ENCODE measurements at regions not wholly inside any gene's neighbourhood (a gene's known extent, or its start where the extent isn't known, plus 50 kb on each side); places are given as distances from the start of the nearest gene placed in this dataset.
"Not testable (repeated sequence)": the region's sequence is repeated elsewhere in the genome, so short reads cannot be mapped to it uniquely, and the experiment has no call there.

DNA sequence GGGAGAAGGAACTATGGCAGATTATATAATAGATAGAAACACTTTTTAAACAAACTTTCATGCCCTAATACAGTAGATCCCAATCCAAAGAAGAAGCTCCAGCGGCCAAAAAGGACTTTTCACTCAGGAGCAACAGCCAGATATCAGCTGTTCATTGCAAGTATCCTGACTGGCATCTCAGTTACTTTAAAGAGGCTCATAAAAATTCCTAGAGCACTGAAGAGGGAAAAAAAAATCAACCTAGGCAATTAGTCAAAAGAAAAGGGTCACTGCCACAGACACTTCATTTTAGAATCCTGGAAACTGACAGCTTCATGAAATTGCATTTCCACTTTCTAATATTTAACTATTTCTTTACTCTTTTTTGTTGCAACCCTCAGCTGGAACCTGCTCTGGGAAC lies 170.6 kb upstream of the SOX6 start:
- DNase-seq, result no peak

DNA sequence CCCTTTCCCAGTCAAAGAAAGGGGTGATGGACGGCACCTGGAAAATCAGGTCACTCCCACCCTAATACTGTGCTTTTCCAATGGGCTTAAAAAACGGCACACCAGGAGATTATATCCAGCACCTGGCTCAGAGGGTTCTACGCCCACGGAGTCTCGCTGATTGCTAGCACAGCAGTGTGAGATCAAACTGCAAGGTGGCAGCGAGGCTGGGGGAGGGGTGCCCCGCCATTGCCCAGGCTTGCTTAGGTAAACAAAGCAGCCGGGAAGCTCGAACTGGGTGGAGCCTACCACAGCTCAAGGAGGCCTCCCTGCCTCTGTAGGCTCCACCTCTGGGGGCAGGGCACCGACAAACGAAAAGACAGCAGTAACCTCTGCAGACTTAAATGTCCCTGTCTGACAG lies 164.4 kb upstream of the SOX6 start:
- not testable (repeated sequence) for DNase-seq

DNA sequence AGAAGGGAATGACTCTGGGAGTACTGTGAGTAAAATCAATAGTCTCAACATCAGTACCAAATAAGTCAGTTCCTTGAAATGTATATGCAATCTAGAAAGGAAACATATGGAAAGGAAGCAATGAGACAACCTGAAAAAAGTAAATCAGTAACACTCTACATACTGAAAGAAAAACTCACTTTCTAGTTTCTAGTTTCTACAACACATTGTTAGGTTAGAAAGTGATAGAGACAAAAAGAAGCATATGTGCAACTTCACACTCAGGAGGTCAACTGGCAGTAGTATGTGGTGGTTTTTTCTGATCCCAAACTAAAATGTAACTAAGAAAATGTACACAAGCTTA lies 156.5 kb upstream of the SOX6 start:
- DNase-seq, result no peak

DNA sequence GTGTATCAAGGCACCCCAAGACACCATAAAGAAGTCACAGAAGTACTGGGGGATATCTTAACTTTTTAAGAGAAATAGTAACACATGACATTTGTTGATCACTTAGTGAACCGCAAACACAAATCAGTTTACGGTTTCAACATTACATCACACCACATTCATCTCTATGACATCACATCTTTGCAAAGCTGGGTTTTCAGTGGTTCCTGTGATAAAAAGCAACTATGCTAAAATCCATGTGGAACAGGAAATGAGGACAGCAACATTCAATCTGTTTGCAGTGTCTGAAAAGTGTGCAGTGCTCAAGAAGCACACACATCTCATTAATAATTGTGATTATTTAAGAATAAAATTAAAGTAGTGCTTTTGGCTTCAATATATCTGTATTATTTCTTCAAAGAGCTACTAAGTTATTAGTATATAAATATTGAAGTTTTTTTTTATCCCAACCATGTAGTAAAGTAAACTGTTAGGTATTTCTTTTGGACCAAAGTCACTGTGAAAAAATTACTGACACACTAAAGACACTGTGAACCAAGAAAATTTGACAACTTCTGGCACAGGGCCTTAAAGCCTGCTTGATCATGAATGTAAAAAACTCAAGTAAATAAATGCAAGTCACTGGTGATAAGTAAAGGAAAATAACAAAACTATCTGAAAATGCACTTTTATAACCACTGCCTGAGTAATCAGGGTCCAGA lies 156.0 kb upstream of the SOX6 start:
- no peak for DNase-seq

DNA sequence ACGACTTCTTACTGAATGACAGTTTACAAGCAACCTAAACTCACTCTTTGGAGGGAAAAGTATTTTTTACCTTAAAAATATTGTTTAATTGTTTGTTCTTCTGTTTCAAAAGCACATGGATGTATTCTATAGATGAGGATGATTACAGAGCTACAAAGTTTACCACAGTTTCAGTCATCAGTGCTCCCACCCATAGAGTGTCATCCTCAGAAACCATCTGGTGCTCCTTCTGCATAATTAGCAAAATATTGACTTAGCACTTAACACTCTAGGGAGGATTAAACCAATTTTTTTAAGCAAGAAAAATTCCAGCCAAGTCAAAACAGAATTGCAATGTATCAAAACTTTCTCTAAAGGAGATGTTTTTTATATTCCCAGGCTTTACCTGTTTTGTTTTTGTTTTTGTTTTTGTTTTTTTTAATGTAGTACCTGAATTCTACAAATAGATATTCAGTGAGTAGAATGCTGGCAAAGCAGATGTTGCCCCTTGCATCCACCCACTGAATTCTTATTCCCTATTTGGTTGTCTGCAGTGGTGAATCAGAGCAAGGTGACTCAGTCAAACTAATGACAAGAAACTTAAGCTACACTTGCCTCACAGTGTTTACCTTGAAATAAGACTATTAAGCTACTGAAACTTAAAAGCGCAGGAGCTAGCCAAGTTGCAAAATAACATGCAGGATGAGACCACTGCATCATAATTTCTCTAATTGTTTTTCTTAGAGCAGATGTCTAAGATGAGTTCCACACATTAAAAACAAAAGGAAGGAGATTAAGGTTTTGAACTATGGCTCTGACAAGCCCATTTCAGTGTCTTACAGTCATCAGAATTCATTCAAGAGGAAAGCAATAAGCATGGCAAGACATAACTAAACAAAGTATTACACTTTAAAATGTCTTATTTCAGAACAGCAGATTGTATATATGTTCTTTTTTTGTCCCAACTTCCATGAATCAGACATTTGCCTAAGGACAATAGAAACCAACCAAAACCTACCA lies 155.1 kb upstream of the SOX6 start:
- DNase-seq, result peak; percentile 29

DNA sequence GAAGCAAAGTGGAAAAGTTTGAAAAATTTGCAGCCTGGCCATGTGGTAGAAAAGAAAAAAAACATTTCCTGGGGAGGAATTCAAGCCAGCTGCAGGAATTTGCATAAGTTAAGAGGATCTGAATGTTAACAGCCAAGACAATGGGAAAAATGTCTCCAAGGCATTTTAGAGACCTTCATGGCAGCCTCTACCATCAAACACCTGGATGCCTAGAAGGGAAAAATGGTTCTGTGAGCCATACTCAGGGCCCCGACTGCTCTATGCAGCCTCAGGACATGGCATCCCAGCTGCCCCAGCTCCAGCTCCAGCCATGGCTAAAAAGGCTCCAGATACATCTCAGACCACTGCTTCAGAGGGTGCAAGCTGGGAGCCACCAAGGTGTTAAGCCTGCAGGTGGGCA lies 149.1 kb upstream of the SOX6 start:
- DNase-seq, result no peak

DNA sequence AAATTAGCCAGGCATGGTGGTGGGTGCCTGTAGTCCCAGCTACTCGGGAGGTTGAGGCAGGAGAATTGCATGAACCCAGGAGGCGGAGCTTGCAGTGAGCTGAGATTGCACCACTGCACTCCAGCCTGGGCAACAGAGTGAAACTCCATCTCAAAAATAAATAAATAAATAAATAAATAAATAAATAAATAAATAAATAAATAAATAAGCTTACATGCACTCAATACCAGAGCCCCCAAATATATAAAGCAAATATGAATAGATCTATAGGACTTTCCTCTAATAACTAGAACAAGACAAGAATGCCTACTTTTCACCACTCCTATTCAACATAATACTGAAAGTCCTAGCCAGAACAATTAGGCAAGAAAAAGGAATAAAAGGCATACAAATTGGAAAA lies 147.5 kb upstream of the SOX6 start:
- DNase-seq, result not testable (repeated sequence)

DNA sequence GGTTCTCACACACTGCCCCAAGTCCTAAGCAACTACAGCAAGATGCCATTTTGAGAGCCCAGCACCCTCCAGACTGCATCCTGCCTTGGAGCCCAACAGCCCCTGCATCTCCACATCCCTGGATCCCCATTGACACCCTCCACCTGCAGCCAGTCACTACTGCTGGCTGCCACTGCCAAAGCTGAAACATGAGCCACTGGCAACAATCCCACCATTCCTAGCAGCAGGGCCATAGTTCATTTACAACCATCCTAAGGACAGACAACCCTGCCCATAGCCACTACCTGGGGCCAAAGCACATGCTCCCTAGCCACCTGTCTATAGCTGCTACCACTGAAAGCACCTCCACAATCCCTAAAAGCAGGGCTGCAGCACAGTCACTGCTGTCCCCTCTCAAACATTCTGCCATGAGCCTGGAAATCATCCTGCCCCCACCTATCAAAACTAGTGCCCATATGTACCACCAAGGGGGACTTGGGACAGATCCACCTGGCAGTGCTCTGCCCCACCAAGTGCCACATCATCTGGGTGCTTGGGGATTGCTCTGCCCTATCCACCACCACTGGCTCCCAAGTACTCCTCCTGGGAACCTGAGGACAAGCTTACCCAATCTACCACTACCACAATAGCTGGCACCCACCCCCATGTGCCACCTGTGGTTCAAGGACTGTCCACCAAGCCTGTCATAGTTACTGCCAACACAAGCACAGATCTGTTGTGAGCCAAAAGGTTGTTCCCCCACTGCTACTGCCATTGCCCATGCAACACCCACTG lies 138.8 kb upstream of the SOX6 start:
- DNase-seq, result peak; percentile 15

DNA sequence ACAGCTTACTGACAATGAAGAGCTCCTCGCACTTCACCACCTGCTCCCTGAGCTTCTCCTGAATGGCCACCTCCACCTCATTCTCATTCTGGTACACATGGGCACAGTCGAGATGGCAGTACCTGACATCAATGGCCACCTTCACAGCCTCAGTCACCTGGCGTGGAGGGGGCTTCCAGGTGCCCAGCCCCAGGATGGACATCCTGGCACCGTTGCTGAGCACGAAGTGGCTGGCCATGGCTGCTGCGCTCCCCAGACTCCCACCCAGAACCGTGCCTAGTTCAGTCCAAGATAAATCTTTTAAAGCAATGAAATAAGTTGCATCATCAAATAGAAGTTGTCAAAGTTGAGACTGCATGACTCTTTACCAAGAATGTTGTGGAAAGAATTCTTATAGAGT lies 128.1 kb upstream of the SOX6 start:
- no peak for DNase-seq

DNA sequence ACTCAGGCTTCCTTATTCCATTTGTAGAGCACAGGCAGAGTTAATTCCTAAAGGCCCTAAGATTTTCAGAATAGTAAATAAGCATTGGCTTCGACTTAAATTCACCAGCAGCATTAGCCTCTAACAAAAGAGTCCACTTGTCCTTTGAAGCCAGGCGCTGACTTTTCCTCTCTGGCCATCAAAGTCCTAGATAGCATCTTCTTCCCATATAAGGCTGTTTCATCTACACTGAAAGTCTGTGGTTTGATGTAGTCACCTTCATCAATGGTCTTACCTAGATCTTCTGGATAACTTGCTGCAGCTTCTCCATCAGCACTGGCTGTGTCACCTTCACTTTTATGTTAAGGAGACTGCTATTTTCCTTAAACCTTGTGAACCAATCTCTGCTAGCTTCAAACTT lies 118.3 kb upstream of the SOX6 start:
- DNase-seq, result no peak

DNA sequence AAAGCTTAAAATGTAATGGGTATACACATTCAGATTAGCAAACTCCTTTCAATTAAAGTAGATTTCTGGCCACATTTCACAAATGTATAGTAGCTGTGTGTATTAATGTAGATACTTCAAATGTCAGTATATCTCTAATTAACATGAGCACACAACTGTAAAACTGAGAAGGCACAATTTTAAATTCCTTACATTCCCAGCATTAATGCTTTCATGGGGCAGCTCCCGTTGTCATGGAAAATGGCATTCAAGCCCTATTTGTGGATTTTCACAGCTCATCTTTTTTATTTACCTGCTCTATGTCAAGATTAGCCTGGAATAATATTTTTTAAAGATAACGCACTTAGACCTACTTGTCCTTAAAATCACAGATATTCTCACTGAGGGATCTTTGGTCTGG lies 113.6 kb upstream of the SOX6 start:
- DNase-seq, result no peak

DNA sequence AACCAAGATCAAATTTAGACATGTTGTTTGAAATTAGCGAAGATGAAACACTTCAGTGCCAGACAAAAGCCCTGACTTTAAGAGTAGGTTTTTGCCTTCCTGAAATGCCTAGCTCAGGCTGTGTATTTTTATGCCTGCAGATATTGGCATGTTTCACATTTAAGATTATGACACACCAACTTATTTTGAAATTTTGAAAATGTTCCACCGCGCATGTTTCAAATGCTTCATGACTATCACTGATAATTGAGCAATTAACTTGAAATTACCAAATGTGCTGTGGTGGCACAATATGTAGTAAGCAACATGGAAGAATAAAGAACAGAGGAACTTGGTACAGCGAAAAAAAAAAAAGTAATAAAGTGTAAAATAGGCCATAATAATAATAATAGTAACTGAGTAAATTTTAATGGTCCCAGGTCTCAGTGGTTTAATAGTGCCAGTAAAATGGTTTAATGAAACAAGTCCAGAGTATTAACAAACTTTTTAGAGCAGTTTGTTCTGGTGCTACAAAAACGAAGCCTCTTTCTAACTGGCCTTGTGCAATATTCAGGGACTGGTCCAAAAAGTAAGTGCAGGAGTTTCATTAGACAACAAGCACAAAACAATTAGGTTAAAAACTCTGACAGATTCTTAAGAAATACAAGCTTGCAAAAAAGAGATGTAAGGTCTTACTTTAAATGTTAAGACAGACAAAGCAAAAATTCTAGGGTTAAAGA lies 112.5 kb upstream of the SOX6 start:
- no peak for DNase-seq

DNA sequence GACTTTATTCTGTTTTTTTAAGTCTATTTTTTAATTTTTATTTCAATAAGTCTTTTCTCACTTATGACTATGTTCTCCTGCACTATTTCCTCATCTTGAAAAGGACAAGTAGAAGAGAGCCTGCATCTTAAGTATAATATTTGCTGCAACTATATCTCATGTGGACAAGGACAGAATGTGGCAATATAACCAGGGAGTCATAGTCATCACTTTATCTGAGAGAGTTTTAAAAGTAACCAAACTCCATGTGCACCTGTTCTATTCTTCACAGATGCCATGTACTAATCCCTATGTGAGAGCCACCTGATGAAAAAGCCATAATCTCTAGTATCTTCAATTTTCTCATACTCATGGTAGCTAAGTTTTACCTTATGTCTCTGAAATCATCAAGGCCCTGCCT lies 104.2 kb upstream of the SOX6 start:
- DNase-seq, result no peak

DNA sequence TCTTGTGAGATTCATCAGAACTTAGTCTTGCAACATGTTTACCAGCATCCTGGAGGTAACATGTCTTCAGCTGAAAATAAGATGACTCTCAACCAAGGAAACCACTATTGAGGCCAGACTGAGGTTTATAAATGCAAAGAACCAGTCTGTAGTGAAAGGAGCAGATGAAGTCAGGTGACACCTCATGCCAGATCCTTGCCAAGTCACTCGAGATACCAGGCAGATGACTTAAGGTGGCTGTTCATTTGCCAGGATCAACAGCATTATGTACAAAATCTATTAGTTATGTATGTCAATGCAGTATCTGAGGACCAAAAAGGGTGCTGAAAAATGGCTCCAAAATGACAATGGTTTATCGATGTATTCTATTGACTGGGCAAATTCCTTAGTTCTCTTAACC lies 100.0 kb upstream of the SOX6 start:
- no peak for DNase-seq

DNA sequence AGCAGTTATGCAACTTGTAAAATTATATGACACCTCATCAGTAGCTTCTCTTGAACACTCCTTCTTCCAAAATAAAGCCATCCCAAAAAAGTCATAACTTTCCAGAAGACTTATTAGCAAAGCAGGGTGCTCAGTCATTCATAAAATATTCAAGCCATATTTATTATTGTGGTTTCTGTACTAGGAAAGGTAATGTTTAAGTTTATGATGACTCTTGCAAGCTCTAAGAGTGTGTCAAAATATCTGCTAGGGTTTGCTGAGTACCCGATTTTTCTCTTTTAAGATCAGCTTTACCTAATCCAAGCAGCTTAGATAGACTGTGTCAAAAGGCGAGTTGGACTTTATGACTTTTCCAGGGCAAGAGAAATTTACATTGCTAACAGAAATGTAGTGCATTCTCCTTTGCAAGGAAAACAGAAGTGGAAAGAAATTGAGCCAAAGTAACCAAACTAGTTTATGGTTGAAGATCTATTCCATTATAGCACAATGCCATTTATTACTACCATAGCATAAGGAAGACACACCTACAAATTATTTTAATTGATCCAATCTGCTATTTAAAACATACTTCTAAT lies 98.0 kb upstream of the SOX6 start:
- DNase-seq, result no peak

DNA sequence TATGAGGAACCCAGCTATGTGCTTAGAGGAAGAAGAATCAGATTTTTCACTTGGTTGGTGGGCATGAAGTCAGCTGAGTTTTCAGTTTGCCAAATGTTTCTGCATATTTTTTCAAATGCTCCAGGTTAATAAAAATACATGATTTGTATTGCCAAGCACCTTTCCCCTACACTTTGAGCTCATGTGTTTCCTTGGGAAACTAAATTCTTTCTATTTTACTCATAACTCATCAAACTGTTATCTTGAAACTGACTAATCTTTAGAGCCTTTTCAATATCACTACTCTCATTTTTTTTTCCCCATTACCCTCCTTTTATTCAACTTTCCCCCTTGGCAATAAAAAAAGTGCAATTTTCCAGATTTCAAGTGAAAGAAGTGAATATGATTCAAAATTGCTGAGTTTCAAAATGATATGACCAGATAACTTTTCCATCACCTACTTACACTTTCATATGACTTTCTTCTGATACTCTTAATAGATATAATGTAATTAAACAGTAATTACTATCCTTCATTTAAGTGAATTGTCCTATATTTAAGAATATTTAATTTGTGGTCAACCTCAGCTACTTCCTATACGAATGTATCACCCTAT lies 91.9 kb upstream of the SOX6 start:
- DNase-seq, result no peak

DNA sequence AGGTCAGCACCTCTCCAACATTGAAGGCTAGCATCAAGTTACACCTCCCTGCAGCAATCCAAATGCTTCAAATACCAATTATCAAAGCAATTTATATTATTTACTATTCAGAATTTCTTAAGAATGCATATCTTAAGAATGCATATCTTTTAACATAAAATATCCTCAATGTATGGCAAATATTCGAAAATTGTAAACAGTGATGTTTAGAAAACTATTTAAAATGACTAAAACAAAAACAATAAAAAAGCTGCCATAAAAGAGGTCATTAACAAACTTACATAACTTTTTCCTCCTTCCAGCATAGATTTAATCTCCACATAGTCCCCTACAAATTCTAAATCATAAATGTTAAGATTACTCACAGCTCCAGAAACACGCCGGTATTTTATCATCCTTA lies 85.1 kb upstream of the SOX6 start:
- no peak for DNase-seq

DNA sequence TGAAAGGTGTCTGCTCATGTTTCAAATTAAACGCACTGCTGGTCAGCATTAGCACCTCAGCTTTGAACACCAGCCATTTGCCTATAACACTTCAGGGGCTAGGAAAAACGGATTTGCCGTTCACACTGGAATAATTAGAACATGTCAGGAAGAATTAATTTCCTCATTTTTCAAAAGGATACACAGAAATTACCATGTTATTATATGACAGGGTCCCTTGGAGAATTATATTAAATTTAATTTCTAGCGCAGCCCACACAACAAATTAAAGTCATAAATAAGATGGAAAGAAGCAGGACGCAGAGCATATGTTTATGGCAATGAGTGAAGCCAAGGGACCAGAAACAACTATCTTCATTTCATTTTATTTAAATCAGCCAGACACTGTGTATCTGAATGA lies 83.8 kb upstream of the SOX6 start:
- DNase-seq, result no peak

DNA sequence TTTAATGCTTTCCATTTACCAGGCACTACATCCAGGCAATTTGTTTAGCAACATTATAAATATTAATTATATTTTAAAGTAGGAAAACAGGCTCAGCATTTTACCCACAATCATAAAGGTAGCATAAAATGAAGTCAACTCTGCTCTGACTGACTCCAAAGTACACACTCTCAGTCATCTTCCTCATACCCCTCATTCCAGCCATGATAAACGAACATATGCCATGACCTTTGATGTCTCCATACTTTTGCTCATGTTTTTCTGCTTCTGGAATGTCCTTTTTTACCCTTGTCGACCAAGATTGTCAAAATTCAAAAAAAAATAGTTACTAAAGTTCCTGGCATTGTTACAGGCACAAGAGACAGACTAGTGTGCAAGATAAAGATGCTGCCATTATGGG lies 77.7 kb upstream of the SOX6 start:
- DNase-seq, result no peak

DNA sequence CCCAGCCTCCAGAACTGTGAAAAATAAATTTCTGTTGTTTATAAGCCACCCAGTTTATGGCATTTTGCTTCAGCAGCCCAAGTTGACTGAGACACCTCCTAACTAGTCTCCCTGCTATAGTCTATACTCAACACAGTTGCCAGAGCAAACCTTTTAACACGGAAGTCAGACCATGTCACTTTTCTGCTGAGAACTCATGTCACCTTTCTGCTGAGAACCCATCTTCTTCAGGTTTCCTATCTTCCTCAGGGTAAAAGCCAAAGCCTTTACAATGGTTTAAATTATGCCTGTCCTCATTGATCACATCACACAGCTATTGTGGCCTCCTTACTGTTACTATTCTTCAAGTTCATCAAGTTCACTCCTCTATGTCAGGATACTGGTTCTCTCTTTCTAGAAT lies 74.3 kb upstream of the SOX6 start:
- DNase-seq, result no peak

DNA sequence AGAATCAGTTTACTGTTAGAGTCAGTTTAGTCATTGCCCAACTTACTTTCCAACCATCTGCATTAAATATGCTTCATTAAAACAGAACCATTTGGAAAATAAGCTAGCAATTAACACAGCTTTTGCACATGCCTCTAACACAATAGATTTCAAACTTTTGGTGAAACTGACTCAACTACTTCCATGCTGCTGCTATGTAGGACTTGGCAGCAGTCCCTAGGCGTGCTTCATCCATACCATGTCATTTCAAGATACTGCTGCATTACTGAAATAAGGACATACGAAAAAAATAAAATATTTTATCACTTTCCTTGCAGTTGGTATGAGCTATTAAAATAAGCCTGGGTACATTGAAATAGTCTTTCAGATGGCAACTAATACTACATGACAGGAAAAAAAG lies 65.5 kb upstream of the SOX6 start:
- DNase-seq, result no peak

DNA sequence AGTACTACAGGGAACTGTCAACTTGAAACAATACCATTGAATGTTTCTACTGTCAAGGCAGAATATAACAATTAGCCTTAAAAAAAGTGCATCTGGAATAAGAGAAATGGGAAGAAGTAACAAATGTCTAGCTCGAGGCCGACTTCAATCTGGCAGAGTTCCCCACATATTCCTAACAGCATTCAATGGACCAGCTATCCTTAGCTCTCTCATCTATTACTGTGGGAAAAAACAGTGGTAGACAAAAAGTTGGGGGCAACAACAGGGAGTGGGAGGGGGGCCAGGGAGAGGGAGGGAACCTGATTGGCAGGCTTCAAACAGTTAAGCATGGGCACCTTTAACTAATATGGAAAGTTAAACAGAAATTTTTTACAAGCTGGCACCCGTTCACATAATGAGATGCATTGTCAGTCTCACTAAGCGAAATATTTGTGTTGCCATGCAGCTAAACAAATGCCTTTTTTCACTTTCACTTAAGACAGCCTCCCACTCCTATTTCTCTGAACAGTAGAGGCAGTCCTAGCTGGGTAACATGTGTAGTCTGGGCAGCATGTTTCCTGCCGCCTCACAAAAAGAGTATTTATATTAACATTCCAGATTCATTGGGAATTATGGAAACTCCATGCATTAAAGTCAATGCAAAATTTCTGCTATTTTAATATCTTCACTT lies 62.2 kb upstream of the SOX6 start:
- no peak for DNase-seq
